GM04504 (cell line): ENCODE measurements at regions not wholly inside any gene's neighbourhood (a gene's known extent, or its start where the extent isn't known, plus 50 kb on each side); places are given as distances from the start of the nearest gene placed in this dataset.
A peak's percentile ranks its signal among the peaks of the same experiment; 100 is the strongest.
"Not testable (repeated sequence)": the region's sequence is repeated elsewhere in the genome, so short reads cannot be mapped to it uniquely, and the experiment has no call there.

Source experiments
- DNase-seq: peaks from one replicate; pipeline ENCODE4 v3.0.0-alpha.2; 2012; ENCODE audit warnings: low read depth

DNA sequence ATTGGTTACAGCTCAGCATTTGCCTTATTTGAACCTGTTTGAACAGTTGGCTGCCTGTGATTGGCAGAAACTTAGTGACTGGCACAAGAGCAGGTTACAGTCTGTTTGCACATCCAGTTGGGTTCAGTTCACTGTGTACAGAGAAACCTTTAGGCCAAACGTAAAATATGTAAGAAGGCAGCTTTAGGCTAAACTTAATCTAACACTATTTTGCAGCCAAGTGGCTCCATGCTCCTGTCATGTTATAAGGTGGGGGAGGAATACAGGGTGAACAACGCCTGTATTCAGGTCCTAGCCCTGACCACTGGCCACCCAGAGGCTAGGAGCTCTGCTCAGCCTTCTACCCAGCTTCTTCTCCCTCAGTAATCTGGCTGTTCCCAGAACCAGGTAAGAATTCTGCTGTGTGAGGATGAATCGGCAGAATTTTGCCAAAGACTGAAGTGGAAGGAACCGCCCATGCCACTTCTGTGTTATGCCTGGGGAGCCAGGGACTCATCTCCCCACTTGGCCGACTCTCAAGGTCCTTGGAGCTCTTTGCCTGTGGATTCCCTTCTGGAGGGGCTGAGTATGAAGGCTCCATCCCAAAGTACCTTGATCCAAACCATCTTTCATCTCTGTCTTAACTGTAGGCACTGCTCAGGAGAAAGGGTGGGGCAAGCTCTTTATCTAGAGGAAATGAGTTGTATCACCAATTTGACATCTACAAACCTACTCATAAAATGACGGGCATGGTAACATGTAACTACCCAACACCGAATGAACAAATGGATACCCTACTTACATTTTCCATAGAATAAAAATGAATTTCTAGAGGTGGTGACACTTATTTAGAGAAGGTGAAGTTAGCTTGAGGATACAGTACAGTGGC is 164.4 kb upstream of the NAMPT start:
- DNase-seq: no peak

DNA sequence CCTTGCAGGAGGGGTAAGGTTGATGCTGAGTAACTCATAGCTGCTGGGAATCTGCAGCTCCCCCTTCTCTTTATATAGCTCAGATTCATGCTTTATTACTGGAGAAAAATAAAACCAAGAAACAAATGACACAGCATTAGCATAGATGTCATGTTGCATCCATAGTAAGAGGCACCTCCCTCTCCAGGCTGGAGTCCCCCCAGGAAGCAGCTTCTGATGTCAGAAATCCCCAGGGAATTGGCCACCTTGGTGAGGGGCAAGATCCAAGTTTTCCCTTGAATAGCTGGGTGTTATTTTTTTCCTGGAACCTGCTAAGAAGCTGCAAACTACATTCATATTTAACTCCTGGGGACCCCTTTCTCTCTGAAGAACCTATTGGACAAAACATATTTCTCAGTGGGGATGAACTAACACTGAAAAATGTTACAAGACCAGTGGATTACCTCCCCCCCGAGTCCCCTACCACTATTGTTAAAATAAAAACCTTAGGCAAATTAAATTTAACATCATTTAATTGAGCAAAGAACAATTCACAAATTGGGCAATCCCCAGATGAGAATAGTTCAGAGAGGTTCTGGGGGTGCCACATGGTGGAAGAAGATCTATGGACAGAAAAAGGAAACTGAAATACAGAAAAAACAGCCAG is 163.7 kb upstream of the NAMPT start:
- DNase-seq: no peak

DNA sequence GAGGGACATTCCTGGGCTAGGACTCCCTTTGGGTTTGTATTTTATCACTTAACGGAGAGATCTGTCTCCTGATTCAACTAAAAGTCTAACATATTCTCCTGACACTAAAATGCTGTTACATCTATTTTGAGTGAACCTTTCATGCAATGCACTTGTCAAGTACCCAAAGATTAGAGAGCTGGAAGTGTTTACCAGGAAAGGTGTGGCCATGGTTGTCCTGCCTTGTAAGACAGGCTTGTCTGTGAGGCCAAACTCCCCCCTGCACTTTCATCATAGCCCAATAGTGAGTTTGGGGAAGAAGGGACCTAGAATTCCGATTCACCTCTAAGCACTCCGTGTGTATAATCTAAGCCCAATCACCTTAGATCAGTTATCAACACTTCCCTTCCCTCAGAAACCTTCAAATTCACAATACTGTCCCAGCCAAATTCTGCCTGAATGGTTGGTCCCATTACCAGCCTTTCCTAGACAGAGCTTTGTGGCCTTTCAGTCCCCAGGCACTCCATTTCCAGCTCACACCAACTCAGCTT is 162.6 kb upstream of the NAMPT start:
- no peak for DNase-seq

DNA sequence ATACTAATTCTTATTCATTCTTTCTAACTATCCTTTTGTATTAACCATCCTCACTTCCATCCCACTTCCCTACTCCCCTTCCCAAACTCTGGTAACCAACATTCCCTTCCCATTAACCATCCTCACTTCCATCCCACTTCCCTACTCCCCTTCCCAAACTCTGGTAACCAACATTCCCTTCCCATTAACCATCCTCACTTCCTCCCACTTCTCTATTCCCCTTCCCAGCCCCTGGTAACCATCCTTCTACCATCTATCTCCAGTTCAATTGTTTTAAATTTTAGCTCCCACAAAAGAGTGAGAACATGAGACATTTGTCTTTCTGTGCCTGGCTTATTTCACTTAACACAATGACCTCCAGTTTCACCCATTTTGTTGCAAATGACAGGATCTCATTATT is 160.6 kb upstream of the NAMPT start:
- not testable (repeated sequence) for DNase-seq

GRCh38 chr7:106444068-106444655 is 159.4 kb upstream of the NAMPT start:
- DNase-seq: no peak

DNA sequence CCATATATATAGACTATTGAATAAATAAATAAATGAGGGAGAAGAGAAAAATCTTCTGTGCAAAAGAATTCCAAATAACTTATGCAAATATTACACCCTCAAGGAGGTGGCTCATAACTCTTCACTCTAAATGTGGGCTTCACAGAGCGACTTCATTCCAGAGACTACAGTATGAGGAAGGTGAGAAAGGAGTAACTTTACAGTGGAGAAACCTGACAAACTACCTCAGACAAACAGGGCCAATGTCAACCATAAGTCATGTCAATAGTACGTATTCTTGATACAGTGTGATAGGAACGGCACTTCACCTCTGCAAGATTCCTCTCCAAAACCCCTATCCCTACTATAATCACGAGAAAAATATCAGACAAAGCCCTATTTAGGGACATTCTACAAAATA is 158.4 kb upstream of the NAMPT start:
- DNase-seq: no peak

DNA sequence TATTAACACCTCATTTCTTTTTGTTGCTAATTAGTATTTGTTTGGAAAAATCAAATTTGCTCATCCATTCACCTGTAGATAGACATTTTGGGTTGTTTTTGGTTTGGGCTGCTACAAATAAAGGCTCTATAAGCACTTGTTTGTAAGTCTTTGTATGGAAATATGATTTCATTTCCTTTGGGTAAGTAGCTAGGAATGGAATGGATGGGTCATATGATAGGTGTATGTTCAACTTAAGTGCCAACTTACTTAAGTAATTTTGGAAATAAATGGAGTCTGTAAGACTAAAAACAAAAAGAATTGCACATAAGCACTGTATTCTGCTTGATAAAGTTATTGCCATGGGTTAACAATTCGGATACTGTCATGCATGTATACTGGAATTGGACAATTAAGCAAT is 157.7 kb upstream of the NAMPT start:
- DNase-seq: no peak

DNA sequence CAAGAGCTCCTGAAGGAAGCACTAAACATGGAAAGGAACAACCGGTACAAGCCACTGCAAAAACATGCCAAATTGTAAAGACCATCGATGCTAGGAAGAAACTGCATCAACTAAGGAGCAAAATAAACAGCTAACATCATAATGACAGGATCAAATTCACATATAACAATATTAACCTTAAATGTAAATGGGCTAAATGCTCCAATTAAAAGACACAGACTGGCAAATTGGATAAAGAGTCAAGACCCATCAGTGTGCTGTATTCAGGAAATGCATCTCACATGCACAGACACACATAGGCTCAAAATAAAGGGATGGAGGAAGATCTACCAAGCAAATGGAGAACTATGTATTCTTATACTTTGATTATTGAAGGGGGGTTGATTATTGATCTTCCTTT is 156.6 kb upstream of the NAMPT start:
- DNase-seq: not testable (repeated sequence)

DNA sequence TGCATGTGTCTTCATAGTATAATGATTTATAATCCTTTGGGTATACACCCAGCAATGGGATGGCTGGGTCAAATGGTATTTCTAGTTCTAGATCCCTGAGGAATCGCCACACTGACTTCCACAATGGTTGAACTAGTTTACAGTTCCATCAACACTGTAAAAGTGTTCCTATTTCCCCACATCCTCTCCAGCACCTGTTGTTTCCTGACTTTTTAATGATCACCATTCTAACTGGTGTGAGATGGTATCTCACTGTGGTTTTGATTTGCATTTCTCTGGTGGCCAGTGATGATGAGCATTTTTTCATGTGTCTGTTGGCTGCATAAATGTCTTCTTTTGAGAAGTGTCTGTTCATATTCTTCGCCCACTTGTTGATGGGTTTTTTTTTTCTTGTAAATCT is 152.2 kb upstream of the NAMPT start:
- DNase-seq: not testable (repeated sequence)

GRCh38 chr7:106433377-106433776 is 148.6 kb upstream of the NAMPT start:
- no peak for DNase-seq

GRCh38 chr7:106430535-106431455 is 146.0 kb upstream of the NAMPT start:
- DNase-seq: no peak

- DNase-seq: no peak
These were observed 145.3 kb upstream of the NAMPT start for GRCh38 chr7:106430103-106430502.

DNA sequence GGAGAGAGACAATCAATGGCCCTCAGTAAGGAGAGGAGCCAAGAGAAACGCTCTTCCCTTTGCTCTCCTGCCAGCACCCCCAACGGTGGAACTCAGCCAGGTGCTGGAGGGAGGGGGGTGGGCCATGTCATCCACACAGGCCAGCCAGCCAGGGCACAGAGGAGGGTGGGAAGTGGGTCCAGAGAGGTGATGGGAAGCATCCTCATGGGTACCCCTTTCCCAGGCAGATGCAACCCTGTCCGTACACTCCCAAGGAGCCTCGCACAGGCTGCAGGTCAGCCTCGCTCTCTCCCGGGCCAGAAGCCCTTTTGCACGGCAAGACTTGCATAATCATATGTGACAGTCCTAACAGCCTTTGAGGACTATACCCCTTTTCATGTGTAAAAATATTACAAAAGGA is 142.0 kb upstream of the NAMPT start:
- DNase-seq: no peak

DNA sequence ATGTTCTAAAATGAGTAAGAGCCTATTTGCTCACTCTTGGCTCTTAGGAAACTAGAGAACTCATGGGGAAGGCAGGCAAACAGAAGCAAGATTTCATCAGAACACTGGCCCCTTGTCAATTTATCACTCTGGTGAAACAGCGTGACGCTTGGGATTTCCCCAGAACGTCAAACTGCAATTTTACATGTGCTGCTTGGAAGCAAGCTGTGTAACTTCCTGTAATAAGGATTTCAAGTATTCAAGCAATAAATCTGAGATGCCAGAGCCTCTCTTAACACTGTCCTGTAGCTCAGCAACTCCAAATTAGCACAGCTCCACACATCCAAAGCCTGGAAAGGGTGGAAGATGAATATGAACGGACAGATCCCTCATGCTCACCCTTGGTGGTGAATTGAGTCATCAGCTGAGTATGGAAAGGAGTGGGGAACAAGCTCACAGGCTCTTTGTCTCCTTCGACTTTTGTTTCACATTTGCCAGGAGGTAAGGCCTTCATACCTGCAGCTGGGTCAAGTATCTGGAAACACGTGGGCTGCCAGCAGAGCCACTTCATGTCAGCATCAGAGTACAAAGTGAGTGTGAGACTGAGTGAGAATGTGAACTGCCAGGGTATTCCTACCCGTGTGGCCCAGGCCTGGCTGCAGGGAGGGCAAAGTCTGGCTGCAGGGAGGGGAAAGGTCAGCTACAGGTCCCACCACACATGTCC is 140.4 kb upstream of the NAMPT start:
- peak; percentile 99 for DNase-seq

GRCh38 chr7:106424476-106425016 is 139.8 kb upstream of the NAMPT start:
- DNase-seq: no peak

DNA sequence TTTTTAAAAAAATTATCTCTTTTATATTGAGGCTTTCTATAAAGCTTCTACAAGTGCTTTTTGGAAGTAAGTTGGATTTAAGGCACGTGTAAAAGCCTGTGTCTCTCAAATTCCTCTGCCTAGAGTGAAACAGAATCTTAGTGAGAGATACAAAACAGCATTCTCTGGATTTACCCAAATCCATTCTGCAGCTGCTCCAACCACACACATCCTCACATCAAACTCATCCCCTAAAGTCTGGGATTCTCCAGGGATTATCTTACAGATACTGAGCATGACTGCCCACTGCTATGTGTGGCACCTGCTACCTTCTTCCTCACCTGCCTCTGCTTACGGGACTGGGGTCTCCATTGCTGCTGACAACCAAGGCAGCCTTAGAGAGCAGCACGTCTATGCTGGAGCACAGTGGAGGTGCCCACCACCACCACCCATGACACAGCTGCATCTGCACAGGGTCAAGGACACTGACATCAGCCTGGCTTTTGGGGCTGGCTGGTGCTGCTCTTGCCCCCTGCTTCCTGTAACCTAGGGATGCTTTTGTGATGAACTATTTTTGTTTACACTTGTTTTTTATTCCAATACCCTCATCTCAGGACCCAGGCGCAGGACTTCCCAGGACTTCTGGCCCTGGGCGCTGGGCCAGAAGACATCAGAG is 139.2 kb upstream of the NAMPT start:
- no peak for DNase-seq

DNA sequence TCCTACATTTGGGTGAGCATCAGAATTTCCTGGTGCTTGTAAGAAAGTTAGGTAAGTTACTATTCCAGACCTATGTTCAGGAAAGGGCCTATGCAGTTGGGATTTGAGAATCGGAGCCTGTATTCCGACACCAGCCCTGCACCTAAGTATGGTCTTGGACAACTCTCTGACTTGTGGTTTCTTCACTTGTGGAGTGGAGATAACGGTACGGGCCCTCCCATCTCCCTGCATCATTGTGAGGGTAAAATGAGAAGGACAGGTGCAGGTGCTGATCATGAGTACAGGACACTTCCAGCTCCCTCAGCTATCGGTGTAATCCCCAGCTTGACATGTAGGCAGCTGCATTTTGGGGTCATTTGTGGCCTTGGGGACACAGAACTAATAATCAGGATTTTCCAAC is 138.3 kb upstream of the NAMPT start:
- DNase-seq: no peak

DNA sequence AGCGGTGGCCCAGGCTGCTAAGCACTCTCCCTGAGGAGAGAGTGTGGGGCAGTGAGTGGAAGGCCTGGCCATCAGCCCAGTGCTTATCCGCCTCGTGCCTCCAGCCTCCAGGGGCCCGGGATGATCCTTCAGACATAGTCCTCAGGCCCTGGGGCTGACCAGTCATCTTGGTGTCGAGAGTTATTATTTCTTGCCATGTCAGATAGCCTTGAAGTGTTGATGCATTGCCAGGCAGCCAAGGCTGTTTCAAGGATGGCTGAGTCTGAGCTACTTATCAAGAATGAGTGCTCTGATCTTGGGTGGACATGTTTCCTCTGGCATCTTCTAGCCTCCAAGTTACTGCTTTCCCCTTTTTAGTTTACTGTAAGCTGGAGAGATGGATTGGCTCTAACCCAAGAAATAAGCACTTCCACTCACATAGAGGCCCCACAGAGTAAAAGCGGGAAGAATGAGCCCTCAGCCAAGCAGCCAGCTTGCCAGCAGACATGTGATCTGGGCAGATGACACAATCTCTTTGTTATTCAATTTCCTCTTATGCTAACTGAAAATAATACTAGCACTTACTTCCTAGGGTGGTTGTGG is 136.5 kb upstream of the NAMPT start:
- DNase-seq: peak; percentile 73

DNA sequence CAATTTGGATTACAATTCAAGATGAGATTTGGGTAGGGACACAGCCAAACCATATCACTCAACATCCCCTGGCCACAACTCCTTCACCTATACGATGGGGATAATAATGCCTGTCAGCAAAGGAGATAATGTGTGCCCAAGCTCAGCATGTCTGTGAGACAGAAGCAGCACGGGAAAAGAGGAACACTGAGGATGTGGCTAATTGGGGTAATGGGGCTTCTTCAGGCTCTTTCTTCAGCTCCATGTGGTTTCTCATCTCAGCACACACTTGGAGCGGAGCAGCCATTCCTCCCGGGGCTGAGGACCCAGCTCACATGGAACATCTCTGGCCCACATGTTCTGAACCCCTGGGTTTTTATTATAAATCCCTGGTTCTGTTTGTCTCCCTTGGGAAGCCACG is 136.0 kb upstream of the NAMPT start:
- DNase-seq: no peak

DNA sequence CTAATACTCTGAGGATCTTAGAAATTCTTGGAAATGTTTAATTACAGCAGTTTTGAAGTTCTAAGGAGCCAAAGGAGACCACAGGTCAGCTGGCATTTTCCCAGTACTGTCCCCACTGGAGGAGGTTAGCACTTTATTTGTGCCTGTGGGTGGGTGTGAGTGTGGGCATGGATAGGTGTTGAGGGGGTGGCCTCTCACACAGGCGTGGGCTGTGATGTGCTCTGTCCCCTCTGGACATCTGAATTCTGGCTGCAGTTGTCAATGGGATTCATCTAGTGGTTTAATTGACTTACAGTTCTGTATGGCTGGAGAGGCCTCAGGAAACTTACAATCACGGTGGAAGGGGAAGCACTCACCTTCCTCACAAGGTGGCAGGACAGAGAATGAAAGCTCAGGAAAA is 135.4 kb upstream of the NAMPT start:
- DNase-seq: no peak
